ENCODE measurements at regions not wholly inside any gene's neighbourhood (a gene's known extent, or its start where the extent isn't known, plus 50 kb on each side); places are given as distances from the start of the nearest gene placed in this dataset.

DNA sequence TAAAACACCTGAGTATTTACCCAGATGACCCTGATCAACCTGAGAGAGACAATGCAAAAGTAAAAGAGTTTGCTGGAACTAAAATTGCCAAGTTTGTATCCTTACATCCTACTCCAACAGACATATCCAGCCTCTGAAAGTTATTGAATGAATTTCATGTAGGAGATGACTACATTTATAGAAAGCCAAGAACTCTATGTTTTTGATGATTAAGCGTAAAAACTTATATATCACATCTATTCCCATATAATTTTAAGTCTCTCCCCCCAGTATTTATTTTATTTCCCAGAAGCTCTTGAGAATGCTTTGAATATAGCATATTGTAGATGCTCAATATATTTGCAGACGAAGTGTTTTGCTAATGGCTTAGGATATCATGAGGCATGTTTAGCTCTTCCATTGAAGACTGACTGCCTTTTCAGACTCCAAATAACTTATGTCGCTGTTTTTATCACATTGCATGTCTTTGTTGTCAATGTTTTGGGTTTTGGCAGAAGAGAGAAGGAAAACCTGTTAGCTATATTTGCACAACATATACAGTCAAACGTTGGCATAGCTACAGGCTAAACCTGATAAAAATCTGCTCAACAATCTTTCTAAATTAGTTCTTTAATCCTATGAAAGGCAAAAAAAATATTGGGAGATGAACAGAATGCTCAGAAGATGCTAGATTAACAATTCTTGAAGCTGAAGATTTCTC, 213.6 kb downstream of the DIO2 start:
- H3K27me3 ChIP-seq, result no peaks in the 10 kb centered on the region
- H3K4me1 ChIP-seq, result no peaks in the 10 kb centered on the region

GRCh38 chr14:79992407-79993198, 218.7 kb downstream of the DIO2 start:
- no peak overlapping the region for H3K27ac ChIP-seq
- WGBS, 2 donors, result 41 to 44% methylated on average over 4 of the region's 4 CpGs
- H3K4me3 ChIP-seq (replicated peaks in 1 of 3), result no peak overlapping the region
- H3K36me3 ChIP-seq, result no peaks in the 10 kb centered on the region
- intact Hi-C loops (cut with DNase I), result no loop called here
- no peaks in the 10 kb centered on the region for H3K9me3 ChIP-seq
- DNase-seq, result no peak
- no peaks in the 10 kb centered on the region for H3K27me3 ChIP-seq
- TF ChIP-seq CTCF (IDR thresholded peaks at IDR 0.05) (no peak), POLR2A (IDR thresholded peaks at IDR 0.05) (no peak)
- no peaks in the 10 kb centered on the region for H3K4me1 ChIP-seq

More for the DNA sequence above, 213.6 kb downstream of the DIO2 start:
- DNase-seq, result no peak
- WGBS, 2 donors, result 72 to 77% methylated on average over 4 of the region's 4 CpGs
- no peak for TF ChIP-seq POLR2A (IDR thresholded peaks at IDR 0.05)
- no peak for TF ChIP-seq CTCF (IDR thresholded peaks at IDR 0.05)
- Histone ChIP-seq H3K27ac (no peak overlapping the region), H3K9me3 (no peaks in the 10 kb centered on the region), H3K36me3 (no peaks in the 10 kb centered on the region), H3K4me3 (replicated peaks in 1 of 3) (no peak overlapping the region)
- intact Hi-C loops (cut with DNase I), result no loop called here

DNA sequence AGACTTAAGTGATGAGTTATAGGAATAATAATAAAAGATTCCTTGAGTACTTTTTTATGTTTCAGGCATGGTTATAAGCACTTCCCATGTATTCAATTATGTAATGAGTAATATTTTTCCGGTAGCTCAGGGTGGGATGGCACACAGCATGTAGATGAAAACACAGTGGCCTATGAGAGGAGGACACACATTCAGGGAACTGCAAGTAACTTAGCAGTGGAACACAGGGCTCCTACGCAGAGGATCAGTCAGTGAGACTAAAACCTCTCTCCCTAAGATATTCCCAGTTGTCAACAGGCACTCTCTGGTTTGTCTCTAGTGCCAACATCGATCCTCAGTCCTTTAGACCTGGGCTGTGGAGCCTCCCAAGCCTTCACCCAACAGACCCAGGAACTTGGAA, 219.4 kb downstream of the DIO2 start:
- 89 to 90% methylated on average over 3 of the region's 3 CpGs for WGBS, 2 donors
- H3K9me3 ChIP-seq, result no peaks in the 10 kb centered on the region
- no peak overlapping the region for H3K4me3 ChIP-seq (replicated peaks in 1 of 3)
- TF ChIP-seq POLR2A (IDR thresholded peaks at IDR 0.05) (no peak), CTCF (IDR thresholded peaks at IDR 0.05) (no peak)
- DNase-seq, result no peak
- intact Hi-C loops (cut with DNase I), result no loop called here
- H3K27ac ChIP-seq, result no peak overlapping the region
- H3K27me3 ChIP-seq, result no peaks in the 10 kb centered on the region
- no peaks in the 10 kb centered on the region for H3K4me1 ChIP-seq
- H3K36me3 ChIP-seq, result no peaks in the 10 kb centered on the region

DNA sequence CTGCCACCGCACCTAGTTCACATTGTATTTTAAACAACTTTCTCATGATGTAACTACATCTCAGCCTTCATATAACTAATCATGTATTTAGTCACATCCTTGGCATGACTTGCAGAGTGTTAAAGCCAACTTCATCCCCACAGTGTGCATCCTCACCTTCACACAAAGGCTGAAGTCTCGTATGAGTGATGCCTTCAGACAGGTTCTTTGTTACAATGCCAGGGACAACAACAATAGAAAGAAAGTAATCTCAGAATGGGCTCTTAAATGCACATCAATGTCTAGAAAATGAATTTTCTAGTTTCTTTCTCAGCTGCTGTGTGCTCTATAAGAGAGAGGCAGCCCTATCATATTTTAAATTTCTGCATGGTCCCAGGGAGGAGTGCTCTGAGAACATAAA, 221.3 kb downstream of the DIO2 start:
- WGBS, 2 donors, result 87 to 96% methylated on average over 2 of the region's 2 CpGs
- Histone ChIP-seq H3K36me3 (no peaks in the 10 kb centered on the region), H3K27me3 (no peaks in the 10 kb centered on the region), H3K4me1 (no peaks in the 10 kb centered on the region), H3K9me3 (no peaks in the 10 kb centered on the region), H3K4me3 (replicated peaks in 1 of 3) (no peak overlapping the region), H3K27ac (no peak overlapping the region)
- intact Hi-C loops (cut with DNase I), result no loop called here
- no peak for DNase-seq
- TF ChIP-seq CTCF (IDR thresholded peaks at IDR 0.05) (no peak), POLR2A (IDR thresholded peaks at IDR 0.05) (no peak)

- H3K9me3 ChIP-seq, result no peaks in the 10 kb centered on the region
- no peak overlapping the region for H3K27ac ChIP-seq
- H3K36me3 ChIP-seq, result no peaks in the 10 kb centered on the region
- no peaks in the 10 kb centered on the region for H3K4me1 ChIP-seq
- no peak for DNase-seq
- H3K27me3 ChIP-seq, result no peaks in the 10 kb centered on the region
- intact Hi-C loops (cut with DNase I), result no loop called here
- TF ChIP-seq POLR2A (IDR thresholded peaks at IDR 0.05), result no peak
- no peak for TF ChIP-seq CTCF (IDR thresholded peaks at IDR 0.05)
- no peak overlapping the region for H3K4me3 ChIP-seq (replicated peaks in 1 of 3)
- 63 to 75% methylated on average over 1 of the region's 1 CpG for WGBS, 2 donors
Observed at GRCh38 chr14:79986251-79986650, 225.1 kb downstream of the DIO2 start.
